HFFc6 (cell line): ENCODE measurements at regions not wholly inside any gene's neighbourhood (a gene's known extent, or its start where the extent isn't known, plus 50 kb on each side); places are given as distances from the start of the nearest gene placed in this dataset.

Experiments
- DNase-seq: peaks from one replicate; pipeline ENCODE4 v3.0.0-alpha.2; 2018
- H3K27ac Mint-ChIP-seq: 2 replicates; pipeline ENCODE4 v1.8.0; 2020; ENCODE audit warnings: mild to moderate bottlenecking, mixed read lengths
- H3K27me3 Mint-ChIP-seq: 2 replicates; pipeline ENCODE4 v1.8.0; 2021; ENCODE audit warnings: mild to moderate bottlenecking, moderate library complexity, mixed read lengths; ENCODE audit not compliant: insufficient read depth
- H3K36me3 Mint-ChIP-seq: 2 replicates; pipeline ENCODE4 v1.8.0; 2021; ENCODE audit warnings: low read depth, mixed read lengths
- H3K4me1 Mint-ChIP-seq: 2 replicates; pipeline ENCODE4 v1.8.0; 2020; ENCODE audit warnings: low read depth, mixed read lengths
- H3K4me3 Mint-ChIP-seq: 2 replicates; pipeline ENCODE4 v1.8.0; 2020; ENCODE audit warnings: mild to moderate bottlenecking, moderate library complexity, mixed read lengths
- H3K9me3 Mint-ChIP-seq: 2 replicates; pipeline ENCODE4 v1.8.0; 2020; ENCODE audit warnings: mild to moderate bottlenecking, mixed read lengths
- TF ChIP-seq, protein P1 (sequence below): fragments of 200-600 bp; sonication (generic); IDR thresholded peaks from 2 replicates; pipeline ENCODE4 v1.5.0; 2021; ENCODE audit warnings: antibody characterized with exemption, mild to moderate bottlenecking

DNA sequence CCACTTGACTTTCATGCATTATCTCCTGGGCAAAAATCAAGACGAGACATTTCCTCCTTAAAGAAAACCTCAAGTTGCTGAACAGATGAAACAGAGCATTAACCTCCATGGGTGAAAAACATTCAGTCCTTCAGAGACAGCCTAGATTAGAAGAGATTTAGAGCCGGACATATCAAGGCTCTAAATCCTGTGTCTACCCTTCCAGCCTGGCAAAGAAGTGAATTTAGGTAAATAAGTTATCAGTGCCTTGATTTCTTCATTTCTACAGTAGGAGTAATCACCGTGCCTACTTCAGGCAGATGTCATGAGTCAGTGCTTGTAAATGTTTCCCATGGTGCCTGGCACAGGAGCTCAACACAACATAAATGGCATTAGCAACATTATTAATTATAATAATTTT lies 159.3 kb upstream of the PRICKLE2 start:
- peaks cover 24% of the 10 kb centered on the region for H3K4me1 Mint-ChIP-seq
- no peak overlapping the region for H3K4me3 Mint-ChIP-seq
- TF ChIP-seq, protein P1, sequence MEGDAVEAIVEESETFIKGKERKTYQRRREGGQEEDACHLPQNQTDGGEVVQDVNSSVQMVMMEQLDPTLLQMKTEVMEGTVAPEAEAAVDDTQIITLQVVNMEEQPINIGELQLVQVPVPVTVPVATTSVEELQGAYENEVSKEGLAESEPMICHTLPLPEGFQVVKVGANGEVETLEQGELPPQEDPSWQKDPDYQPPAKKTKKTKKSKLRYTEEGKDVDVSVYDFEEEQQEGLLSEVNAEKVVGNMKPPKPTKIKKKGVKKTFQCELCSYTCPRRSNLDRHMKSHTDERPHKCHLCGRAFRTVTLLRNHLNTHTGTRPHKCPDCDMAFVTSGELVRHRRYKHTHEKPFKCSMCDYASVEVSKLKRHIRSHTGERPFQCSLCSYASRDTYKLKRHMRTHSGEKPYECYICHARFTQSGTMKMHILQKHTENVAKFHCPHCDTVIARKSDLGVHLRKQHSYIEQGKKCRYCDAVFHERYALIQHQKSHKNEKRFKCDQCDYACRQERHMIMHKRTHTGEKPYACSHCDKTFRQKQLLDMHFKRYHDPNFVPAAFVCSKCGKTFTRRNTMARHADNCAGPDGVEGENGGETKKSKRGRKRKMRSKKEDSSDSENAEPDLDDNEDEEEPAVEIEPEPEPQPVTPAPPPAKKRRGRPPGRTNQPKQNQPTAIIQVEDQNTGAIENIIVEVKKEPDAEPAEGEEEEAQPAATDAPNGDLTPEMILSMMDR: no peak
- no peak for DNase-seq
- H3K27me3 Mint-ChIP-seq: no peaks in the 10 kb centered on the region; the same call in 1 of the 2 replicates
- no peak overlapping the region for H3K27ac Mint-ChIP-seq
- H3K9me3 Mint-ChIP-seq: no peaks in the 10 kb centered on the region
- H3K36me3 Mint-ChIP-seq: no peaks in the 10 kb centered on the region

- no peak for DNase-seq
- no peaks in the 10 kb centered on the region for H3K36me3 Mint-ChIP-seq
- no peak overlapping the region for H3K4me3 Mint-ChIP-seq
- peaks cover 24% of the 10 kb centered on the region for H3K4me1 Mint-ChIP-seq
- H3K27me3 Mint-ChIP-seq: no peaks in the 10 kb centered on the region; the same call in 1 of the 2 replicates
- TF ChIP-seq, protein P1: no peak
- H3K27ac Mint-ChIP-seq: no peak overlapping the region
- no peaks in the 10 kb centered on the region for H3K9me3 Mint-ChIP-seq
Measured at GRCh38 chr3:64382153-64382552, 156.9 kb upstream of the PRICKLE2 start.

DNA sequence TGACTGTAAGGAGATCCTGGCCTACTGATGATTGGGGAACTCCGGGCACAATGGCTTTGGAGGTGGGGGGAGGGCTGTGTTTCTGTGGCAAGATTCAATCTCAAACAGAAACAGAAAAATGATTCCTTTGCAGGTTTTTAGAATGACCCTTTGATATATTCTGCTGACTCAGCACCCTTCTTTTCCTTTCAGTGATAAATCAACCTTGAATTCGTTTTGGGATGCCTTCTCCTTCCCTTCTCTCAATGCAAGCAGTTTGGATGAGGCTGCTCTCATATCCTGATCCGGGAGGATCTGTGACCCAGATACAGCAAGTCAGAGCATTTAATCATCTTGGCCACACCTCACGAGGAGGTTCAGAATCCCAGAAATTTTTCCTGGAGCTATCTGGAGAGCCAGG lies 156.1 kb upstream of the PRICKLE2 start:
- DNase-seq: no peak
- Mint-ChIP-seq H3K36me3 (no peaks in the 10 kb centered on the region), H3K27ac (no peak overlapping the region), H3K27me3 (peaks cover 1% of the 10 kb centered on the region), H3K9me3 (no peaks in the 10 kb centered on the region), H3K4me1 (peaks cover 24% of the 10 kb centered on the region), H3K4me3 (no peak overlapping the region)
- TF ChIP-seq, protein P1: no peak

DNA sequence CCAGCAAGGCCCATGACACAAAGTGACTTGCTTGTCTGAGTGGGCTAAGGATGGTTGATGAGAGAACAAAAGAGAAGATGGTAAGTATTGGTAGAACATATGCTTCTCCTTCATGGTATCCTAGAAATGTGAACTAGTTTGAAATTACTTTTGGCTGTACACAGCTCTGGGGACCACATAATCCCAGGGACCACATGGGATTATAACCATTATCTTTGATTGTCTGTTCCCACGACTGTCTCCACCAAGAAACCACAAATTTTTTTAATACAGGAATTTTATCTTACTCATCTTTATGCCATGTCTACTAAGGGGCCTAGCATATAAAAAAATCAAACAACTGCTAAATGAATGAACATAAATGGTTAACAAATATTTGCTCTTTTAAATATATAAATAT lies 155.3 kb upstream of the PRICKLE2 start:
- Mint-ChIP-seq H3K4me3 (no peak overlapping the region), H3K27ac (no peak overlapping the region), H3K36me3 (peaks cover 7% of the 10 kb centered on the region; the same call in 1 of the 2 replicates), H3K4me1 (peaks cover 24% of the 10 kb centered on the region), H3K9me3 (peaks cover 7% of the 10 kb centered on the region; the same call in 1 of the 2 replicates), H3K27me3 (peaks cover 1% of the 10 kb centered on the region)
- TF ChIP-seq, protein P1: no peak
- no peak for DNase-seq

DNA sequence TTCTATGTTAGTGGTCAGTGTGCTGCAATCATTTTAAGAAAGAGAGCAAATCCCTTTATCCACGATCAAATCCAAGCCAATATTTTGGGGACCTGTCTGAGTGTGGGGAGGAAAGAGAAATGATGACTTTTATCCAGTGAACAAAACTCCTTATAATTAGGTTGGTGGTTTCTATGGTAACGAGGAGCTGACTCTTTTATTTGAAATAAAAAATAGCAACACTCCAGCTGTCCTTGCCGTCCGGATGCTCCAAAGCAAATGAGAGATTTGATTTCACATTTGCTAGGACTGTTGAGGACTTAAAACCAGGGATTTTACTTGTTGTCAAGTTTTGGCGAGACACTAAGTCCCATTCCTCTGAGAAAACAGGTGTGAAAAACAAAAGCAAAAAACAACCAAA lies 154.0 kb upstream of the PRICKLE2 start:
- Mint-ChIP-seq H3K9me3 (peaks cover 9% of the 10 kb centered on the region; the same call in 1 of the 2 replicates), H3K27me3 (peaks cover 1% of the 10 kb centered on the region), H3K27ac (no peak overlapping the region), H3K36me3 (peaks cover 7% of the 10 kb centered on the region; the same call in 1 of the 2 replicates), H3K4me1 (peaks cover 19% of the 10 kb centered on the region), H3K4me3 (no peak overlapping the region)
- TF ChIP-seq, protein P1: no peak
- no peak for DNase-seq

DNA sequence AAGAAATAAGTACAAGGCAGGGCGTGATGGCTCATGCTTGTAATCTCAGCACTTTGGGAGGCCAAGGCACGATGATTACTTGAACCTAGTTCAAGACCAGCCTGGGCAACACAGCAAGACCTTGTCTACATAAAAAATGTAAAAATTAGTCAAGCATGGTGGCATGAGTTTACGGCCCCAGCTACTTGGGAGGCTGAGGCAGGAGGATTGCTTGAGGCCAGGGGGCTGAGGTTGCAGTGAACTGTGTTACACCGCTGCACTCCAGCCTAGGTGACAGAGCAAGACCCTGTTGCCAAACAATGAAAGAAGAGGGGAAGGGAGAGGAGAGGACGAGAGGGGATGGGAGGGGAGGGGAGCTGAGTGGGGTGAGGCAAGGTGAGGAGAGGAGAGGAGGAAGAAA lies 152.7 kb upstream of the PRICKLE2 start:
- H3K4me3 Mint-ChIP-seq: no peak overlapping the region
- peaks cover 18% of the 10 kb centered on the region for H3K4me1 Mint-ChIP-seq
- no peak overlapping the region for H3K27ac Mint-ChIP-seq
- peaks cover 1% of the 10 kb centered on the region for H3K27me3 Mint-ChIP-seq
- DNase-seq: no peak
- H3K9me3 Mint-ChIP-seq: peaks cover 9% of the 10 kb centered on the region; the same call in 1 of the 2 replicates
- peaks cover 7% of the 10 kb centered on the region; the same call in 1 of the 2 replicates for H3K36me3 Mint-ChIP-seq
- TF ChIP-seq, protein P1: no peak
